ENCODE measurements at regions not wholly inside any gene's neighbourhood (a gene's known extent, or its start where the extent isn't known, plus 50 kb on each side); places are given as distances from the start of the nearest gene placed in this dataset.

- no peaks in the 10 kb centered on the region for H3K27me3 ChIP-seq (ENCODE audit: control insufficient read depth, insufficient read depth, low read length)
- no peak overlapping the region for H3K27ac ChIP-seq (ENCODE audit: low read depth, low read length)
- H3K4me3 ChIP-seq (ENCODE audit: low read length), result no peak overlapping the region
- H3K9ac ChIP-seq (ENCODE audit: low read length), result no peak overlapping the region
- no peaks in the 10 kb centered on the region for H3K4me1 ChIP-seq (ENCODE audit: control insufficient read depth, insufficient read depth, low read length)
- H3K36me3 ChIP-seq (ENCODE audit: control insufficient read depth, insufficient read depth, low read length), result no peaks in the 10 kb centered on the region
Measured at GRCh38 chr5:164289526-164289925, 784.1 kb downstream of the MAT2B start.

- Histone ChIP-seq H3K36me3 (ENCODE audit: control insufficient read depth, insufficient read depth, low read length) (no peaks in the 10 kb centered on the region), H3K4me3 (ENCODE audit: low read length) (no peak overlapping the region), H3K4me1 (ENCODE audit: control insufficient read depth, insufficient read depth, low read length) (no peaks in the 10 kb centered on the region), H3K27ac (ENCODE audit: low read depth, low read length) (no peak overlapping the region), H3K27me3 (ENCODE audit: control insufficient read depth, insufficient read depth, low read length) (no peaks in the 10 kb centered on the region), H3K9ac (ENCODE audit: low read length) (no peak overlapping the region)
Measured at GRCh38 chr5:164296603-164297080, 791.2 kb downstream of the MAT2B start.

DNA sequence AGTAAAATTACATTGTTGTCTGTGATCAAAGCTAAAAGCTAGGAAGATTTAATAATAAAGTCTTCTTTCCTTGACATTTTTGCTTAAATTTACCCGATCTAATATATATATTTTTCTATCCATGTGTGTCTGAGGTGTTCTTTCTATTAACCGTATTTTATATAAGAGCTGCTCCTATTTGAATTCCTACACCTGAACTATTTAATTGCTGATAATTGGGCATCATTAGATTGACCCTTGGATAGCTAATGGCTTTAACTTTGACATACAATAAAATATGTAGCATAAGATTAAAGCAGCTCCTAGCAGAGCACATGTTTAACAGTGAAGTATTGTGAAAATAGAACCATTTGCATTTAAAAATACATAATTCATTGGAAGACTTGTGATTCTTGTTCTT, 792.7 kb downstream of the MAT2B start:
- no peak overlapping the region for H3K9ac ChIP-seq (ENCODE audit: low read length)
- H3K27ac ChIP-seq (ENCODE audit: low read depth, low read length), result no peak overlapping the region
- no peak overlapping the region for H3K4me3 ChIP-seq (ENCODE audit: low read length)
- no peaks in the 10 kb centered on the region for H3K4me1 ChIP-seq (ENCODE audit: control insufficient read depth, insufficient read depth, low read length)
- no peaks in the 10 kb centered on the region for H3K27me3 ChIP-seq (ENCODE audit: control insufficient read depth, insufficient read depth, low read length)
- H3K36me3 ChIP-seq (ENCODE audit: control insufficient read depth, insufficient read depth, low read length), result no peaks in the 10 kb centered on the region

DNA sequence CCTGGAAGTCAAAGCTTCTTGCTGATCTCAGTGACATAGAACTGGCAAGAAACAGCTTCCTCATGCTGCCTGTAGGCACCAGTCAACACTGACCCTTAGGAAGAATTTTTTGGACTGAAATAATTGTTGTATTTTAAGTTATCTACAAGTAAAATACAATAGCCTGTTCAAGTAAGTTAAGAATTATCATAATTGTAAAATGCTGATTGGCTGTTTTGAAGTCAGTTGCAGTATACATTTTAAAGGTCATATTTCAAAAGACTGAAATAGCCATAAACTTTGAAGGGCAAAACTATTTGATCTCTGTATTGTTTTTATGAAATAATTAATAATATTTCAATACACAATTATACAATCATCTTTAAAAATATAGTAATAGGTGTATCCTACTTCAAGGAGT, 794.9 kb downstream of the MAT2B start:
- no peaks in the 10 kb centered on the region for H3K36me3 ChIP-seq (ENCODE audit: control insufficient read depth, insufficient read depth, low read length)
- H3K9ac ChIP-seq (ENCODE audit: low read length), result no peak overlapping the region
- no peaks in the 10 kb centered on the region for H3K4me1 ChIP-seq (ENCODE audit: control insufficient read depth, insufficient read depth, low read length)
- no peak overlapping the region for H3K4me3 ChIP-seq (ENCODE audit: low read length)
- no peak overlapping the region for H3K27ac ChIP-seq (ENCODE audit: low read depth, low read length)
- no peaks in the 10 kb centered on the region for H3K27me3 ChIP-seq (ENCODE audit: control insufficient read depth, insufficient read depth, low read length)

DNA sequence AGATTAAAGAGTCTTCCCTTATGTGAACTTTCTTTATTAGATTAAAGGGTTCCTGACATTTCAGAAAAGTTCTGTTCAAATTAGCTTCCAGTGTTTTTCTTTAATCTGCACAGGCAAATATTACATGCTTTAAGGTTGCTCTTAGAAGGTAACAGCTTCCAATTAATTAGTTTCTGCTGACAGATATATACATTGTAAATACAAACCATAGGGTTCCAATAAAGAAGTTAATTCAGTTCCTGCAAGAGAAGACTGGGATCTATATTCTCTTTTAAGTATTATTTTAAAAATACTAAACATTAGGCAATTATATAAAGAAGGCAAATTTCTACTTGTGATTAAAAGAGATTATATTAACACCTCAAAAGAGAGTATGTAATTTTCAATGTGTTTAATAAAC, 795.7 kb downstream of the MAT2B start:
- Histone ChIP-seq H3K9ac (ENCODE audit: low read length) (no peak overlapping the region), H3K27me3 (ENCODE audit: control insufficient read depth, insufficient read depth, low read length) (no peaks in the 10 kb centered on the region), H3K4me3 (ENCODE audit: low read length) (no peak overlapping the region), H3K4me1 (ENCODE audit: control insufficient read depth, insufficient read depth, low read length) (no peaks in the 10 kb centered on the region), H3K36me3 (ENCODE audit: control insufficient read depth, insufficient read depth, low read length) (no peaks in the 10 kb centered on the region), H3K27ac (ENCODE audit: low read depth, low read length) (no peak overlapping the region)

DNA sequence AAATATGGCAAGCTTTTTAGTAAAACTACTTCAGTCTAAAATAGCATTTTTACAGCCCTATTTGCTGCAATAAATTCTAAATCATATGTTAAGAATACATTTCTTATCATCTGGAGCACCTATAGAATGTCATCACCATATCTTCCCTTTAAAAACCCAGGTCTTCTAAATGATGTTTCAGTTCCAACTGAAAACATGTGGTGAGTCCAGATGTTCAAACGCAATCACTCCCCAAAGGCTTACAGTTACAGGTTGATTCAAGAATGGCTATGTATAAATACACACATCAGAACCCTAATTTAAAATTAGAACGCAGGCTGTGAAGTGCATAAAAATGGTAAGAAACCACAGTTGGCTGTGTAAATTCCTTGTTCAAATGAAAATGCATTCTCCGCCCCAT, 796.3 kb downstream of the MAT2B start:
- no peak overlapping the region for H3K4me3 ChIP-seq (ENCODE audit: low read length)
- H3K36me3 ChIP-seq (ENCODE audit: control insufficient read depth, insufficient read depth, low read length), result no peaks in the 10 kb centered on the region
- no peaks in the 10 kb centered on the region for H3K4me1 ChIP-seq (ENCODE audit: control insufficient read depth, insufficient read depth, low read length)
- no peak overlapping the region for H3K27ac ChIP-seq (ENCODE audit: low read depth, low read length)
- H3K27me3 ChIP-seq (ENCODE audit: control insufficient read depth, insufficient read depth, low read length), result no peaks in the 10 kb centered on the region
- H3K9ac ChIP-seq (ENCODE audit: low read length), result no peak overlapping the region

- H3K4me3 ChIP-seq (ENCODE audit: low read length), result no peak overlapping the region
- H3K27ac ChIP-seq (ENCODE audit: low read depth, low read length), result no peak overlapping the region
- H3K27me3 ChIP-seq (ENCODE audit: control insufficient read depth, insufficient read depth, low read length), result no peaks in the 10 kb centered on the region
- no peaks in the 10 kb centered on the region for H3K36me3 ChIP-seq (ENCODE audit: control insufficient read depth, insufficient read depth, low read length)
- no peak overlapping the region for H3K9ac ChIP-seq (ENCODE audit: low read length)
- H3K4me1 ChIP-seq (ENCODE audit: control insufficient read depth, insufficient read depth, low read length), result no peaks in the 10 kb centered on the region
Measured at GRCh38 chr5:164302533-164303235, 797.3 kb downstream of the MAT2B start.

DNA sequence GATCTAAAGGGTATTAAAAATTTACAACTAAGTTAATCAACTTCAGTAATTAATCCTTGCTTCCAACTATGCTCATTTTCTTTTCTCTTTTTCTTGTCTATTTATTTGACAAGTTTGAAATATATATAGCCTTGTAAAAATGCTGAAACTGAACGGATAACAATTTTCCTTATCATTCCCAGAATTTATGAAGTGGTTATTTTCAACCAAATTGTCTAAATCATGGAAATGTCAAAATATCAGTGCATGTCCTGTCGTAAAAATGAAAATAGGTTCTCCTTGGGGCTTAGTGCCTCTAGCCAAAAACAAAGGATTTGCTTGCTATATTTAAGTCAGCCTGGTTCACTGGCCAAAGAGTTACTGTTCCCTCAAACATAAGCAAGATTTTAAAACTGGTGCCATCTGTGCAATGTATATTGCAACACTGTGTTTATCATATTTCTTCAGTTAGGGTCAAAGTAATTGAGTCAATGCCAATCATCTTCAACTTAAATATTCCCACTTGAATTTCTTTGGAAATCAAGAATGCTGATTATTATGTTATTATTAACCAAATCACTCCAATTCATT, 798.3 kb downstream of the MAT2B start:
- H3K4me3 ChIP-seq (ENCODE audit: low read length), result no peak overlapping the region
- no peaks in the 10 kb centered on the region for H3K4me1 ChIP-seq (ENCODE audit: control insufficient read depth, insufficient read depth, low read length)
- no peak overlapping the region for H3K9ac ChIP-seq (ENCODE audit: low read length)
- H3K27me3 ChIP-seq (ENCODE audit: control insufficient read depth, insufficient read depth, low read length), result no peaks in the 10 kb centered on the region
- H3K27ac ChIP-seq (ENCODE audit: low read depth, low read length), result no peak overlapping the region
- H3K36me3 ChIP-seq (ENCODE audit: control insufficient read depth, insufficient read depth, low read length), result no peaks in the 10 kb centered on the region

GRCh38 chr5:164306662-164307061, 801.2 kb downstream of the MAT2B start:
- Histone ChIP-seq H3K27me3 (ENCODE audit: control insufficient read depth, insufficient read depth, low read length) (no peaks in the 10 kb centered on the region), H3K27ac (ENCODE audit: low read depth, low read length) (no peak overlapping the region), H3K4me3 (ENCODE audit: low read length) (no peak overlapping the region), H3K4me1 (ENCODE audit: control insufficient read depth, insufficient read depth, low read length) (no peaks in the 10 kb centered on the region), H3K36me3 (ENCODE audit: control insufficient read depth, insufficient read depth, low read length) (no peaks in the 10 kb centered on the region), H3K9ac (ENCODE audit: low read length) (no peak overlapping the region)

- H3K9ac ChIP-seq (ENCODE audit: low read length), result no peak overlapping the region
- no peaks in the 10 kb centered on the region for H3K4me1 ChIP-seq (ENCODE audit: control insufficient read depth, insufficient read depth, low read length)
- no peaks in the 10 kb centered on the region for H3K27me3 ChIP-seq (ENCODE audit: control insufficient read depth, insufficient read depth, low read length)
- no peaks in the 10 kb centered on the region for H3K36me3 ChIP-seq (ENCODE audit: control insufficient read depth, insufficient read depth, low read length)
- H3K4me3 ChIP-seq (ENCODE audit: low read length), result no peak overlapping the region
- H3K27ac ChIP-seq (ENCODE audit: low read depth, low read length), result no peak overlapping the region
Measured at GRCh38 chr5:164312801-164313200, 807.4 kb downstream of the MAT2B start.

DNA sequence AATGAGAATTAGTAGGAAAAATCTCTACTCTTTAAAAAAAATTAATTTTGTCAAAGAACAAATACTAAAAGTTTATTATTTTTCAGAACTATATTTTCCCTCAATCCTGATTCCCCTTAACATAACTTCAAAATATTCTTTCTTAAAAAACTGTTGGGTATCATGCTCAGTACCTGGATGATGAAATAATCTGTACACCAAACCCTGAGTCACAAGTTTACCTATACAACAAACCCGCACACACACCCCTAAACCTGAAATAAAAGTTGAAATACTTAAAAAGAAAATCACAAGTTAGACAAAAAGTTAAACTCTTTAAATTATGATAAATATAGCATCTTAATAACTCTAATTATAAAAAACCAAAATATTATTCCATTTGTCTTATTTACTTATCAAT, 812.3 kb downstream of the MAT2B start:
- H3K4me3 ChIP-seq (ENCODE audit: low read length), result no peak overlapping the region
- H3K27me3 ChIP-seq (ENCODE audit: control insufficient read depth, insufficient read depth, low read length), result no peaks in the 10 kb centered on the region
- no peaks in the 10 kb centered on the region for H3K4me1 ChIP-seq (ENCODE audit: control insufficient read depth, insufficient read depth, low read length)
- no peaks in the 10 kb centered on the region for H3K36me3 ChIP-seq (ENCODE audit: control insufficient read depth, insufficient read depth, low read length)
- H3K9ac ChIP-seq (ENCODE audit: low read length), result no peak overlapping the region
- H3K27ac ChIP-seq (ENCODE audit: low read depth, low read length), result no peak overlapping the region

- H3K4me1 ChIP-seq (ENCODE audit: control insufficient read depth, insufficient read depth, low read length), result no peaks in the 10 kb centered on the region
- H3K36me3 ChIP-seq (ENCODE audit: control insufficient read depth, insufficient read depth, low read length), result no peaks in the 10 kb centered on the region
- H3K9ac ChIP-seq (ENCODE audit: low read length), result no peak overlapping the region
- no peak overlapping the region for H3K27ac ChIP-seq (ENCODE audit: low read depth, low read length)
- no peaks in the 10 kb centered on the region for H3K27me3 ChIP-seq (ENCODE audit: control insufficient read depth, insufficient read depth, low read length)
- H3K4me3 ChIP-seq (ENCODE audit: low read length), result no peak overlapping the region
Measured at GRCh38 chr5:164319161-164319560, 813.7 kb downstream of the MAT2B start.

DNA sequence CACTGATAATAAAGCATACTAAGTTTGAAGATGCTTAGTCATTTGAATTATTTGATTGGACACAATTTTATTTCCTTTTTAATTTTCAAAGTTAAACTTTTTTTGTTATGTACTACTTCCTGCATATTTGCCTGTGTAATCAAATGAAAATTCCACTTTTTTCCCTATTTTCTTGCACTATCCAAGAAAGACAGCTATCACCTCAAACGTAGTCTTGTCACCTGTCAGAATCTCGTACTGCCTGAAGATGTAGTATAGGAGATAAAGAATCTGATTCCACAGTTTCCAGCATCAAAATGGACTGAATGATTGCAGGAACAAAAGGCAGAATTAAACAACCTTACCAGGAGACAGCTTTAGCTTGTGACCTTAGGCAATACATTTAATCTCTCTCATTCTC, 818.8 kb downstream of the MAT2B start:
- Histone ChIP-seq H3K4me1 (ENCODE audit: control insufficient read depth, insufficient read depth, low read length) (no peaks in the 10 kb centered on the region), H3K4me3 (ENCODE audit: low read length) (no peak overlapping the region), H3K27me3 (ENCODE audit: control insufficient read depth, insufficient read depth, low read length) (no peaks in the 10 kb centered on the region), H3K36me3 (ENCODE audit: control insufficient read depth, insufficient read depth, low read length) (no peaks in the 10 kb centered on the region), H3K9ac (ENCODE audit: low read length) (no peak overlapping the region), H3K27ac (ENCODE audit: low read depth, low read length) (no peak overlapping the region)

Data from rectal smooth muscle tissue (tissue), 1 donor.